ENCODE measurements at regions not wholly inside any gene's neighbourhood (a gene's known extent, or its start where the extent isn't known, plus 50 kb on each side); places are given as distances from the start of the nearest gene placed in this dataset.
A peak's percentile ranks its signal among the peaks of the same experiment; 100 is the strongest.

DNA sequence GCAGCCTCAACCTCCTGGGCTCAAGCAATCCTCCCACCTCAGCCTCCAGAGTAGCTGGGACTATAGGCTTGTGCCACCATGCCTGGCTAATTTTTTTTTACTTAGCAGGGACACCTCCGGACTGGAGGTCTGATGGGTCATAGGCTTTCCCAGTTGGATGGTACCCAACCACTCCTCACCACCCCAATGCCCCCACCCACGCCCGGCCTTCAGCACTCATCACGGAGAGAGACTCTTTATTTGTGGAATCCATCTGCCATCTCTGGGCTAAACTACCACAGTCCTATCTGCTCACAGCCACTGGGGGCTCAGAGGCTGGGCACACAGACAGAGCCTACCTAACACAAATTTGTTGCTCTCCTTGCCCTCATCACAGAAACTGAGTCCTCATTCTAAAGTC lies 58.3 kb upstream of the STXBP1 start:
- DNase-seq (ENCODE audit: low read depth, low spot score): no peak
- in situ Hi-C loops (cut with HindIII; ENCODE audit: low sequenced_read_pairs): no loop called here
- TF ChIP-seq, protein P1, sequence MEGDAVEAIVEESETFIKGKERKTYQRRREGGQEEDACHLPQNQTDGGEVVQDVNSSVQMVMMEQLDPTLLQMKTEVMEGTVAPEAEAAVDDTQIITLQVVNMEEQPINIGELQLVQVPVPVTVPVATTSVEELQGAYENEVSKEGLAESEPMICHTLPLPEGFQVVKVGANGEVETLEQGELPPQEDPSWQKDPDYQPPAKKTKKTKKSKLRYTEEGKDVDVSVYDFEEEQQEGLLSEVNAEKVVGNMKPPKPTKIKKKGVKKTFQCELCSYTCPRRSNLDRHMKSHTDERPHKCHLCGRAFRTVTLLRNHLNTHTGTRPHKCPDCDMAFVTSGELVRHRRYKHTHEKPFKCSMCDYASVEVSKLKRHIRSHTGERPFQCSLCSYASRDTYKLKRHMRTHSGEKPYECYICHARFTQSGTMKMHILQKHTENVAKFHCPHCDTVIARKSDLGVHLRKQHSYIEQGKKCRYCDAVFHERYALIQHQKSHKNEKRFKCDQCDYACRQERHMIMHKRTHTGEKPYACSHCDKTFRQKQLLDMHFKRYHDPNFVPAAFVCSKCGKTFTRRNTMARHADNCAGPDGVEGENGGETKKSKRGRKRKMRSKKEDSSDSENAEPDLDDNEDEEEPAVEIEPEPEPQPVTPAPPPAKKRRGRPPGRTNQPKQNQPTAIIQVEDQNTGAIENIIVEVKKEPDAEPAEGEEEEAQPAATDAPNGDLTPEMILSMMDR (IDR thresholded peaks at IDR 0.05; ENCODE audit: low read depth, low read length): no peak
- no peak overlapping the region for H3K4me3 ChIP-seq (ENCODE audit: low read depth, low read length)

DNA sequence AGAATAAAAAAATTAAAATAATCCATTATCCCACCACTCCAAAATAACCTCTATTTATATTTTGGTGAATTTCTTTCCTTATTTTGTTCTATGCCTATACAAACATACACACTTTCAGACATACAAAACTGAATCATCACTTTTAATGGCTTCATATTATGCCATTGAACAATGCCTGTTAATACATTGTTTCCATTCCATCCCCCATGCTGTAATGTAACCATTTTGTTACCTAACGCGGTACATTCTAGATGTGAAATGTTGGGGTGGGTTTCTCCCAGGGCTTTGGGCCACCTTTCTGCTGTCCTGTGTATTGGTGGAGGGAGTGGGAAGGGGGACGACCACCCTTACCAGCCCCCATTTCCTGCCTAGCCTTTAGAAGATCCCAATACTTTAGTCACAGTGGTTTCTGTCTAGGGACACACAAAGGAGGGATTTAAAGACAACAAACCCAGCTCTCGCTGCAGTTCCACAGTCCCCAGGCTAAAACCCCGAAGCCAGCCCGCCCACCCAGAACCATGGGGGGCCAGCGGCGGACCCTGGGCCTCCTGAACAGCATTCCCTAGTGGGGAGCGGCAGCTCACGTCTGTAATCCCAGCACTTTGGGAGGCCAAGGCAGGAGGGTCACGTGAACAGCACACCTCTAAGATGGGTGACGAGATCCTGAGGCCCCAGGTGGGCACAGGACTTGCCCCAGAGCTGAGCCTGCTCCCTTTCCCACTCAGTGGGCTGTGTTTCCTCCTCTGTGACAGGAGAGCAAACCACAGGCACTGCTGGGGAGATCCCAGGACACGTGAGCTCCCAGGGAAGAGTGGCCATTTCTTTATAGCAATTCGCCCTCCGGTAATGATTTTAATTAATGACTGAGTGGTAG lies 56.9 kb upstream of the STXBP1 start:
- TF ChIP-seq, protein P1 (IDR thresholded peaks at IDR 0.05; ENCODE audit: low read depth, low read length): no peak
- no peak overlapping the region for H3K4me3 ChIP-seq (ENCODE audit: low read depth, low read length)
- DNase-seq (ENCODE audit: low read depth, low spot score): no peak
- in situ Hi-C loops (cut with HindIII; ENCODE audit: low sequenced_read_pairs): no loop called here

DNA sequence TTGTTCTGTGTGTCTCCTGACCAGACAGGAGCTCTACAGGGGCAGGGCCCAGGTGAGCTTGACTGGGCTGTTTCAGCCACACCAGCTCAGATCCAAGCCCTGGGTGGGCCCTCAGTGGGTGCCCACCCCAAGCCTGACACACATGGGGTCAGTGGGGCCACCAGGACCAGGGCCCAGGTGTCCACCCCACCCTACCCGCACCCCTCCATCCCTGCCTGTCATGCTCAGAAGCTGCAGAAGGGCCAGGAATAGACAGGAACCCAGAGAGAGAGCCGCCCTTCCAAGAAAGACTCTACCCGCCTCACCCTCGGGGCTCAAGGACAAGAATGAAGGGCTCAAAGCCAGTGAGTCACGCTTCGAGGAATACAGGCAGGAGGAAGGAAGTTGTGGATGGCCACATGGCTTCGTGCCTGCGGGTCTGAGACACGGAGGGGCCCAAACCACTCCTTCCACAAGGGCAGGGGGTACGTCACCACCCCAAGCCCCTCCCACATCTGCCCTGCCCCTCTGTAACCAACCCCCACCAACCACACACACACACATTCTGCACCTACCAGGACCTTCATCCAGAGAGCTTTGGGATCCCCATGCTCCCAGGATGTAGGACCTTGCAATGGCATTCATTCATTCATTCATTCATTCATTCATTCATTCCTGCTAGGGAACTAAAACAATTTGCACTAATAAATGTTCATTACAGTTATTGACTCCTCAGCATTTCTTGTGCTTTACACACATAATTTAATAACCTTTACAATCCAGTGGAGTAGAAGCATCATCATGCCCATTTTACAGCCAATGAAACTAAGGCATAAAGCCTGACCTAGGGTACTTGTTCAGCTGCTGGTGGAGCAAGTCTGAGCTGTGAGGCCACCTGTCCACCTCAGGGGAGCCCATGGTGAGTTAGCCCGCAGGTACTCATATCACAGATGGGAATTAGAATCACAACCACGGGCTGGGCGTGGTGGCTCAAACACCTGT lies 55.9 kb upstream of the STXBP1 start:
- peak; percentile 95 for DNase-seq (ENCODE audit: low read depth, low spot score)
- H3K4me3 ChIP-seq (ENCODE audit: low read depth, low read length): no peak overlapping the region
- TF ChIP-seq, protein P1 (IDR thresholded peaks at IDR 0.05; ENCODE audit: low read depth, low read length): no peak
- in situ Hi-C loops (cut with HindIII; ENCODE audit: low sequenced_read_pairs): no loop called here

DNA sequence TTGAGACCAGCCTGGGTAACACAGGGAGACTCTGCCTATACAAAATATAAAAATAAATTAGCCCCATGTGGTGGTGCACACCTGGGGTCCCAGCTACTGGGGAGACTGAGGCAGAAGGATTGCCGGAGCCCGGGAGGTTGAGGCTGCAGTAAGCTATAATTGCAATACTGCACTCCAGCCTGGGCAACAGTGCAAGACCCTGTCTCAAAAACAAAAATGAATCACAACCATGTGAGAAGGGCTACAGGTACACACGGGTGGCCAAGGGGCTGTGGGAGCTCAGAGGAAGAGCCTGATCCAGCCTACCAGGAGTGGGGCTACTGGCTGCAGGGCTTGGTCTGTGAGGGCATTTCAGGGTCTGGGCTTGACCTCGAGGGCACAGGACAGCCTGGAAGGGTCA lies 55.2 kb upstream of the STXBP1 start:
- no peak overlapping the region for H3K4me3 ChIP-seq (ENCODE audit: low read depth, low read length)
- in situ Hi-C loops (cut with HindIII; ENCODE audit: low sequenced_read_pairs): no loop called here
- no peak for DNase-seq (ENCODE audit: low read depth, low spot score)
- TF ChIP-seq, protein P1 (IDR thresholded peaks at IDR 0.05; ENCODE audit: low read depth, low read length): no peak

DNA sequence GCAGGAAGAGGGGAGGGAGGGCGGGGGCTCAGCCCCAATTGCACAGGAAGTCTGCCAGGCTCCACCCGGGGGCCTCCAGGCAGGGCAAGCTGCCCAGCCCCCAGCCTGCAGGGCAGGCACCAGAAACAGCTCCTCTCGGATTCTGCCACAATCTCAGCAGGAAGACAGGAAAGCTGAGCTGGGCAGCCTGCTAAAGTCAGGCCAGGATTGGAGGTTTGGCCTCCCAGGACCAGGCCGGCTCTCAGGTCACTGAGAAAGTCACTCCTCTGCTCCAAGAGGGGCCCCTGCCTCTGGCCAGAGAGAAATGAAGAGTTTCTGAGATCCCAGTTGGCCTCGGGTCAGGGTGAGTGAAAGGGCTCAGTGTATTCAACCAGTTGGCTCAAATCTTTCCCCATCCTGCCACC lies 54.6 kb upstream of the STXBP1 start:
- H3K4me3 ChIP-seq (ENCODE audit: low read depth, low read length): no peak overlapping the region
- TF ChIP-seq, protein P1 (IDR thresholded peaks at IDR 0.05; ENCODE audit: low read depth, low read length): no peak
- in situ Hi-C loops (cut with HindIII; ENCODE audit: low sequenced_read_pairs): no loop called here
- DNase-seq (ENCODE audit: low read depth, low spot score): peak; percentile 57

DNA sequence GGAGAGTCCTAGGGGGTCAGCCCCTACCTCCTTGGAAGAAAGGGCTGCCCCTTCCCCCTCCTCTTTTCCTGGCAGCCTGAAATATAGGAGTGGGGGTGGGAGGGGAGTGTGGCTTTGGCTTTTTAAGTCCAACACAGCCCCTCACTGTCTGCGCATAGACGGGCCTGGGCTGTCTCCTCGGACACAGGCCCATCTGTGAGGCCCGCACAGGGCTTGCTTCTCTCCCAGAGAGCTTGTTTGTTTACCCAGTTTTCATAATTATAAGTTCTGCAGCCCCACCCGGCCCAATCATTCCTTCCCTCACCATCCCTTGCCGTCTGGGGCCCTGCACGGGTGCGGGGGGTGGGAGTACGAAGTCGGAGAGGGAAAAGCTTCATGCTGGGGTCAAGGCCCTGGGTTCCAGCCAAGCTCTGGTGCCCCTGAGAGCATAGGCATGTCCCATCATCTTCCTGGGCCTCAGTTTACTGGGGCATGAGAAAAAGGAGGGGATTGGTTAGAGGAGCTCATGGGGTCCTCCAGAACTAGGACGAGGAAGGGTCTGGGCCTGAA lies 54.0 kb upstream of the STXBP1 start:
- no peak for DNase-seq (ENCODE audit: low read depth, low spot score)
- in situ Hi-C loops (cut with HindIII; ENCODE audit: low sequenced_read_pairs): no loop called here
- no peak overlapping the region for H3K4me3 ChIP-seq (ENCODE audit: low read depth, low read length)
- TF ChIP-seq, protein P1 (IDR thresholded peaks at IDR 0.05; ENCODE audit: low read depth, low read length): no peak

Data from astrocyte of the spinal cord (primary cell).